ENCODE measurements at regions not wholly inside any gene's neighbourhood (a gene's known extent, or its start where the extent isn't known, plus 50 kb on each side); places are given as distances from the start of the nearest gene placed in this dataset.
A peak's percentile ranks its signal among the peaks of the same experiment; 100 is the strongest.

- peaks cover 5% of the 10 kb centered on the region for H3K4me1 ChIP-seq (ENCODE audit: insufficient read depth, low read length)
- ATAC-seq (ENCODE audit: poor library complexity), result no peak
- peak overlapping the region; percentile 21 for H3K27ac Mint-ChIP-seq
- DNase-seq, result no peak
- H3K36me3 Mint-ChIP-seq (ENCODE audit: low read depth), result peaks cover 27% of the 10 kb centered on the region
- H3K27me3 ChIP-seq (ENCODE audit: control insufficient read depth in 1 of 2, insufficient read depth in 2 of 2, low read length in 2 of 2), result no peaks in the 10 kb centered on the region
- ChIA-PET CTCF (no interaction called here), POLR2A (no interaction called here)
- peaks cover 68% of the 10 kb centered on the region for H3K4me1 Mint-ChIP-seq (ENCODE audit: low read depth)
- intact Hi-C loops (cut with DNase I, micrococcal nuclease), result no loop called here
- H3K27ac ChIP-seq (ENCODE audit: low read depth in 1 of 2, low read length in 2 of 2), result no peak overlapping the region
- no peaks in the 10 kb centered on the region for H3K9me3 Mint-ChIP-seq
- H3K4me3 ChIP-seq (ENCODE audit: low read length), result no peak overlapping the region
- TF ChIP-seq CTCF (IDR thresholded peaks at IDR 0.05), result no peak
- H3K36me3 ChIP-seq (ENCODE audit: insufficient read depth, low read length), result peaks cover 2% of the 10 kb centered on the region
- no peaks in the 10 kb centered on the region for H3K27me3 Mint-ChIP-seq
- H3K9me3 ChIP-seq (ENCODE audit: control insufficient read depth in 1 of 2, insufficient read depth in 1 of 2, low read length in 2 of 2), result no peaks in the 10 kb centered on the region
- H3K4me3 Mint-ChIP-seq, result no peak overlapping the region
These were observed 175.4 kb downstream of the KLF12 start for GRCh38 chr13:73958657-73959397.

GRCh38 chr13:73957889-73958288 lies 176.3 kb downstream of the KLF12 start:
- Histone ChIP-seq H3K27ac (ENCODE audit: low read depth in 1 of 2, low read length in 2 of 2) (no peak overlapping the region), H3K36me3 (ENCODE audit: insufficient read depth, low read length) (peaks cover 2% of the 10 kb centered on the region), H3K27me3 (ENCODE audit: control insufficient read depth in 1 of 2, insufficient read depth in 2 of 2, low read length in 2 of 2) (no peaks in the 10 kb centered on the region), H3K9me3 (ENCODE audit: control insufficient read depth in 1 of 2, insufficient read depth in 1 of 2, low read length in 2 of 2) (no peaks in the 10 kb centered on the region), H3K4me1 (ENCODE audit: insufficient read depth, low read length) (peaks cover 5% of the 10 kb centered on the region), H3K4me3 (ENCODE audit: low read length) (no peak overlapping the region)
- no peak overlapping the region for H3K27ac Mint-ChIP-seq
- no peak for DNase-seq
- intact Hi-C loops (cut with DNase I, micrococcal nuclease), result no loop called here
- ATAC-seq (ENCODE audit: poor library complexity), result no peak
- POLR2A ChIA-PET, result no interaction called here
- CTCF ChIA-PET, result no interaction called here
- H3K4me1 Mint-ChIP-seq (ENCODE audit: low read depth), result peaks cover 75% of the 10 kb centered on the region
- peaks cover 26% of the 10 kb centered on the region for H3K36me3 Mint-ChIP-seq (ENCODE audit: low read depth)
- TF ChIP-seq CTCF (IDR thresholded peaks at IDR 0.05), result no peak
- H3K9me3 Mint-ChIP-seq, result no peaks in the 10 kb centered on the region
- no peaks in the 10 kb centered on the region for H3K27me3 Mint-ChIP-seq
- H3K4me3 Mint-ChIP-seq, result no peak overlapping the region

GRCh38 chr13:73956795-73957408 lies 177.3 kb downstream of the KLF12 start:
- intact Hi-C loops (cut with DNase I, micrococcal nuclease), result no loop called here
- H3K27ac Mint-ChIP-seq, result peak overlapping the region; percentile 67
- H3K27me3 ChIP-seq (ENCODE audit: control insufficient read depth in 1 of 2, insufficient read depth in 2 of 2, low read length in 2 of 2), result no peaks in the 10 kb centered on the region

More at GRCh38 chr13:73956795-73957408, 177.3 kb downstream of the KLF12 start:
- no peak for DNase-seq
- Mint-ChIP-seq H3K36me3 (ENCODE audit: low read depth) (peaks cover 17% of the 10 kb centered on the region), H3K9me3 (no peaks in the 10 kb centered on the region), H3K27me3 (no peaks in the 10 kb centered on the region), H3K4me3 (no peak overlapping the region), H3K4me1 (ENCODE audit: low read depth) (peaks cover 77% of the 10 kb centered on the region)
- no peaks in the 10 kb centered on the region for H3K9me3 ChIP-seq (ENCODE audit: control insufficient read depth in 1 of 2, insufficient read depth in 1 of 2, low read length in 2 of 2)
- CTCF ChIA-PET, result no interaction called here
- peaks cover 11% of the 10 kb centered on the region for H3K4me1 ChIP-seq (ENCODE audit: insufficient read depth, low read length)
- no peaks in the 10 kb centered on the region for H3K36me3 ChIP-seq (ENCODE audit: insufficient read depth, low read length)
- no peak overlapping the region for H3K27ac ChIP-seq (ENCODE audit: low read depth in 1 of 2, low read length in 2 of 2)
- POLR2A ChIA-PET, result no interaction called here
- H3K4me3 ChIP-seq (ENCODE audit: low read length), result no peak overlapping the region
- ATAC-seq (ENCODE audit: poor library complexity), result no peak
- TF ChIP-seq CTCF (IDR thresholded peaks at IDR 0.05), result no peak
